Lower lobe of right lung (tissue), 2 donors: ENCODE measurements at regions not wholly inside any gene's neighbourhood (a gene's known extent, or its start where the extent isn't known, plus 50 kb on each side); places are given as distances from the start of the nearest gene placed in this dataset.

Experiments
- ATAC-seq, 2 donors: fragments of 200-7000 bp; cut with Tn5 transposase; one replicate each; pipeline ENCODE4 v1.9.1; 2020 to 2022; ENCODE audit warnings: mild to moderate bottlenecking in 2 of 2, moderate library complexity in 2 of 2
- DNase-seq: peaks from one replicate; pipeline ENCODE4 v3.0.0-alpha.2; 2020
- H3K27ac ChIP-seq: fragments of 200-600 bp; one replicate; pipeline ENCODE4 v1.8.0; 2022
- H3K27me3 ChIP-seq: fragments of 200-600 bp; one replicate; pipeline ENCODE4 v1.8.0; 2022; ENCODE audit warnings: low read depth
- H3K36me3 ChIP-seq: fragments of 200-600 bp; one replicate; pipeline ENCODE4 v1.8.0; 2022; ENCODE audit warnings: mild to moderate bottlenecking
- H3K4me1 ChIP-seq: fragments of 200-600 bp; one replicate; pipeline ENCODE4 v1.8.0; 2022
- H3K4me3 ChIP-seq: fragments of 200-600 bp; one replicate; pipeline ENCODE4 v1.8.0; 2022; ENCODE audit warnings: mild to moderate bottlenecking
- H3K9me3 ChIP-seq: fragments of 200-600 bp; one replicate; pipeline ENCODE4 v1.8.0; 2022
- CTCF ChIP-seq: fragments of 200-600 bp; IDR thresholded peaks from one replicate; pipeline ENCODE4 v1.8.0; 2022; ENCODE audit warnings: antibody characterized with exemption, mild to moderate bottlenecking
- intact Hi-C: fragments of 100-400 bp; cut with DNase I; formaldehyde crosslinking; loops from one replicate; pipeline ENCODE4 v1.11.0; 2022
- donor health status: DM: no; HTN: yes; CAD: no; lungs with severe emphysema.

GRCh38 chr1:79849388-79849787 lies 842.9 kb upstream of the ADGRL4 start:
- no peak overlapping the region for H3K27ac ChIP-seq
- no peaks in the 10 kb centered on the region for H3K27me3 ChIP-seq
- DNase-seq (no peak), ATAC-seq (no peak)
- H3K36me3 ChIP-seq, result no peaks in the 10 kb centered on the region
- H3K9me3 ChIP-seq, result no peaks in the 10 kb centered on the region
- intact Hi-C loops, result no loop called here
- no peak overlapping the region for H3K4me3 ChIP-seq
- no peak for TF ChIP-seq CTCF
- H3K4me1 ChIP-seq, result no peaks in the 10 kb centered on the region

- Histone ChIP-seq H3K36me3 (no peaks in the 10 kb centered on the region), H3K4me1 (no peaks in the 10 kb centered on the region), H3K27ac (no peak overlapping the region), H3K9me3 (no peaks in the 10 kb centered on the region), H3K27me3 (no peaks in the 10 kb centered on the region), H3K4me3 (no peak overlapping the region)
- no peak for DNase-seq
- no peak for ATAC-seq
- TF ChIP-seq CTCF, result no peak
- intact Hi-C loops, result no loop called here
Observed at GRCh38 chr1:79848316-79848715, 841.8 kb upstream of the ADGRL4 start.

- Histone ChIP-seq H3K36me3 (no peaks in the 10 kb centered on the region), H3K9me3 (no peaks in the 10 kb centered on the region), H3K27ac (no peak overlapping the region), H3K4me1 (no peaks in the 10 kb centered on the region), H3K27me3 (no peaks in the 10 kb centered on the region), H3K4me3 (no peak overlapping the region)
- TF ChIP-seq CTCF, result no peak
- DNase-seq (no peak), ATAC-seq (no peak)
- intact Hi-C loops, result no loop called here
Observed at GRCh38 chr1:79847700-79848099, 841.2 kb upstream of the ADGRL4 start.

- H3K36me3 ChIP-seq, result no peaks in the 10 kb centered on the region
- H3K4me3 ChIP-seq, result no peak overlapping the region
- H3K27ac ChIP-seq, result no peak overlapping the region
- no peak for TF ChIP-seq CTCF
- intact Hi-C loops, result no loop called here
- H3K9me3 ChIP-seq, result no peaks in the 10 kb centered on the region
- H3K27me3 ChIP-seq, result no peaks in the 10 kb centered on the region
- H3K4me1 ChIP-seq, result no peaks in the 10 kb centered on the region
- DNase-seq, result no peak
- no peak for ATAC-seq
Observed at GRCh38 chr1:79845936-79846335, 839.4 kb upstream of the ADGRL4 start.

GRCh38 chr1:79842811-79843210 lies 836.3 kb upstream of the ADGRL4 start:
- DNase-seq (no peak), ATAC-seq (no peak)
- Histone ChIP-seq H3K27ac (no peak overlapping the region), H3K36me3 (no peaks in the 10 kb centered on the region), H3K27me3 (no peaks in the 10 kb centered on the region), H3K4me1 (no peaks in the 10 kb centered on the region), H3K4me3 (no peak overlapping the region), H3K9me3 (no peaks in the 10 kb centered on the region)
- intact Hi-C loops, result no loop called here
- no peak for TF ChIP-seq CTCF

- intact Hi-C loops, result no loop called here
- no peaks in the 10 kb centered on the region for H3K36me3 ChIP-seq
- no peaks in the 10 kb centered on the region for H3K4me1 ChIP-seq
- no peak overlapping the region for H3K4me3 ChIP-seq
- no peak for ATAC-seq
- DNase-seq, result no peak
- TF ChIP-seq CTCF, result no peak
- H3K9me3 ChIP-seq, result no peaks in the 10 kb centered on the region
- H3K27me3 ChIP-seq, result no peaks in the 10 kb centered on the region
- H3K27ac ChIP-seq, result no peak overlapping the region
Observed at GRCh38 chr1:79839882-79840281, 833.4 kb upstream of the ADGRL4 start.
